SU-DHL-6 (cell line): ENCODE measurements at regions not wholly inside any gene's neighbourhood (a gene's known extent, or its start where the extent isn't known, plus 50 kb on each side); places are given as distances from the start of the nearest gene placed in this dataset.

ENCODE experiments used
- CTCF ChIP-seq: fragments of 200-600 bp; sonication (generic); IDR thresholded peaks from one replicate; pipeline ENCODE4 v1.5.1; 2017; ENCODE audit warnings: antibody characterized with exemption, mild to moderate bottlenecking, low read length, moderate library complexity; ENCODE audit not compliant: insufficient read depth, poor library complexity, severe bottlenecking
- EZH2phosphoT487 ChIP-seq: fragments of 200-600 bp; sonication (generic), shearing (Covaris generic); conservative IDR thresholded peaks from 2 replicates; pipeline ENCODE4 v1.6.1; 2018; ENCODE audit warnings: mild to moderate bottlenecking, antibody characterized with exemption, low read length, moderate library complexity, mixed read lengths

DNA sequence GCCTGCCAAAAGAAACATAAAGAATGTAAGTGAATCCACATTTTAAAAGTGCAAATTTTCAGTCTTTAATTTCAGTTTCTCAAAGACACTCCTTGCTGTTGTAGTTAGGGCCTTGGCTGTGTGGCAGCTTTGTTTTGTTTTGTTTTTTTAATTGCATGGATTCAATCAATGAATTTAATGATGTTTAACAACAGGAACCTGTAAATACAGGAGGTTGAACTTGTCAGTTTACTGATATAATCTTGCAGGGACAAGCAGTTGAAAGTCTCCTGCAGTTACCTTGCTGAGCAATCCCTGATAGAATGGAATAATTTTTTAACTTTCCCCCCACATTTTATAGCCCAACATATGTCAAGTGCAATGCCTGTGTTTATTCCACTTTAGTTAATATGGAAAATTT, 528.3 kb upstream of the PCDH7 start:
- TF ChIP-seq CTCF (no peak), EZH2phosphoT487 (no peak)
